Lung microvascular endothelial cell (primary cell): ENCODE measurements at regions not wholly inside any gene's neighbourhood (a gene's known extent, or its start where the extent isn't known, plus 50 kb on each side); places are given as distances from the start of the nearest gene placed in this dataset.

Experiments
- DNase-seq, 2 donors: peaks; one replicate each; pipeline versions ENCODE4 v3.0.0 to v3.0.0-alpha.2; 2010; ENCODE audit warnings: low read depth in 2 of 2

DNA sequence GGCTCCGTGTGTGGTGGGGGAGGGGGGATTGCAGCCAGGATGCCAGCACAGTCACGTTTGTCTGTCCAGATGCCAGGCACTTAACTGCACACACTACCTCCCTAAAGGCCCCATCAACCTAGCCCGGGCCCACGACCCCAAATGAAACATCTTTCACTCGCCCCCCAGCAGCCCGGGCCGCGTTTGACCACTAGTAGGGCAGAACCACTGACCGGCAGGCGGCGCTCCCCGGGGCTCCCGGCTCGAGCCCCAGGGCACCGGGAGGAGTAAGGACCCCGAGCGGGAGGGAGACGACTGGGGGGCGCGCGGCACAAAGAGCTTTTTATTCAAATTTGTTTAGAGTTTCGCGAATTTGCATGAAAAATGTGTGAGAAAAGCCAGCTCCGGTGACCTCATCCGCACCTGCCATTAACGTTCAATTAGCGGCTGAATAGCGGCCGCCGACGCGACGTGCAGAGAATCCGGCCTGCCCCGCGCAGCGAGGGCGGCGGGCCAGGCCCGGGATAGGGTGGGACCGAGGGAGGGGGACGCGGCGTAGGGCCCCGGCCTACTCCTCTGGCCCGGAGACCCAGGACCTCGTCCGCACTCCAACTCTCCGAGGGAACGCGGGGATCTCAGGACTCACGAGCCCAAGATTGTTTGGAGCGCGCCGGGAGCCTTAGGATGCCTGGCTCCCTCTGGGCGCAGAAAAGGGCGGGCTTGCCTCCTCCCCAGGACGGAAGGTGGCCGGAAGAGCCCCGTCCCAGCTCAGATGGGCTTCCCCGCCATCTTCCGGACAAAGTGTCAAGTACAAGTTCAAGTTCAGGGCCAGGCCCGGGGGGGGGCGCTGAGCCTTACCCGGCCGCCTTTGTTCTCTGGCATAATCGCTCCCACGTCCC is 64.9 kb upstream of the POLG start:
- DNase-seq, result no peak

DNA sequence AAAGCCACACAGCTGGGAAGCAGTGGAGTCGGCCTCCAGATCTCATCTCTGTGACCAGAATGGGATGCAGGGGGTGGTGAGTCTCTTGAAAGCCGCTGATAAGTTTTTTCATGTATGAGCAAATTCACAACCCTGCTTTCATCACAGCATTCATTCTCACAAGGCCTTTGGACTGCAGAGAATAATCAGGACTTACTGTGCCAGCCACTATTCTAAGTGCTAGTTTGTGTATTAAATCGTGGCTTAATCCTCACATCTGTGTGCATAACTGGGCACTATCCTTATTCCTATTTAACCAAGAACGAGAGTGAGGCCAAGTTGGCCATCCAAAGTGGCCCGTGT is 64.2 kb upstream of the POLG start:
- DNase-seq, result no peak

DNA sequence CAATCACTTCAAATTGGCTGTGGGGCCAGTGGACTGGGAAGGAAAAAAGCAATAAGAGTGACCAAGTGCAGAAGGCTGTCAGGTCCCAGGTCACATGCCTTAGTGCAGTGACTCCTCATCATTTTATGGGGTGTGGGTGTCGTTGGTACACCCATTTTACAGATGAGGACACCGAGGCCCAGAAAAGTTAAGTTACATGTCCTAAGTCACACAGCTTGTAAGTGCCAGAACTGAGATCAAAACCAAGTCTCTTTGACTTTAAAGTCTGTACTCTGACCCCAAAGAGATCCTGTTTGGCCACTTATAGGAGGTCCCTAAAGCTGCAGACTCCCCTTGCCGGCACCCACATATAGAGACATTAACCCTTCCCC is 63.0 kb upstream of the POLG start:
- DNase-seq, result no peak

DNA sequence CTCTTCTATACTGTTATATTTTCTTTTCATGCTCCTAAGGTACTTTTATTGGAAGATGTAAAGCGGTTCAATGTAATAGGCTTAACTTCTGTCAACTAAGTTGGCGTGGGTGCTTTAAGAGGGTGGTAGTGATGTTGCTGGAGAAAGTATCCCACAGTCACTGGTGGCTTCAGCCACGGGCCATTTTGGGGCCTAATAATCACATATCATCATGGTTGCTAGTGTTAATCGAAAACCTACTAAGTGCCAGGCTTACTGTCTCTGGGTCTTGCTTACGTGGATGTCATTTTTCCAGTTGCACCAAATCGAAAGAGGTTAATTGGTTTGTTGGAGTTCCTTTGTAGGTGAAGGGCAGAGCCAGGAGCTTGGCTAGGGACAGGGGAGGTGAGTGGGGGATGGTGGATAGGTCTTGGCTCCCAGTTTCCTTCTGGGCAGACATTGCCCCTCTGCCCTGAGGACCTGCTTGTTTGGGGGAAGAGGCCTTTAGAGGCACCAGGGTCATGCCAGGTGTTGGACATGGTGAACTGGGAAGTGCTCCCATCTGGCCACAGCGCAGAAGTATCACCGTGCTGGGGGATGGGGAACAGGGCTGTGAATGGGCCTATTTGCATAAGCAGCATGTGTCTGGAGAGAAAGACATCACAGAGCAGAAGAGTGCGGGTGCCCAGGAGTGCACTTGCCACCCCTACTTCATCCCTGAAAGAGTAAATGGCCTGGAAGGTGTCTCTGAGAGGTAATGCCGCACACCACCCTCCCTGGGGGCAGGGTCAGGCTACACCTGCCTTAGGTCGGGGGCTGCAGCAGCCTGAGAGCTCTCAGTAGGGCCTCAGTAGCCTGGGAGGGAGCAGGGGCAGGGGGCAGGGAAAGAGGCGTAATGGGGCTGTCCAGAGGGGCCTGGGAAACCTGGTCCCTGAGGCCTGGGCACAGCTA is 62.4 kb upstream of the POLG start:
- no peak for DNase-seq

DNA sequence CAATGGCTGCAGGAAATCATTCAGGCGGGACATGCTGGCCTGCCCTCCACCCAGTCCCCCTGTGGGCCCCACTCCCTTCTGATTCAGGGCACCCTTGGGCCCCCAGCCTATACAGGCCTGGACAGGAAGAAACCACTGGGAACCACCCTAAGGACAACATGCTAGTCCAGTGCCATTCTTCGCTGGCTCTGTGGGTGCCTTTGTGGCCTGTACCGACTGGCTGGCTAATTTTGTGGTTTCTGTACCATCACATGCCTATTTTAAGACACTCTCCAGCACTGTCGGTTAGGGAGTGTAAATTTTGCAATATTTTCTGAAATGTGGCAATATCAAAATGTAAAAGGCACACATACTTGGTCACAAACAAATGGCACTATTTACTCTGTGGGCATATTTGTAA is 61.4 kb upstream of the POLG start:
- no peak for DNase-seq

DNA sequence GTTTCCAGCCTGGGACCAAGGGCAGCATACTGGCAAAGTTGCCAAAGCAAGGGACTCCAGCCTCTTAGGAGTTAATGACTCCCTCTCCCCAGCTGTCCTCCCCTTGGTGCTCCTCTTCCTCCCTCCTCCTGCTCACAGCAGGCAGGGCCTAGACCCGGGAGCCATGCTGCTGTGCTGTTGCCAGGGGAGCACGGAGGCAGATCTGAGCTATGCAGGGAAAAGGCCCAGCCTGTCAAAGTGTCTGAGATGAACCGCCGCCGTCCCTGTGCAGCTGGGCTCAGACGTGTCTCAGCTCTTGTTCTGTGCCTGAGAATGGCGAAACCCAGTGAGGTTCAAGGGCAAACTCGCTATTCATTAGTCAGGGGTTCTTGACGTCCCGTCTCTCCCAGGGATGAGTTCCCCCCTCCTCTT is 60.8 kb upstream of the POLG start:
- DNase-seq, result no peak

DNA sequence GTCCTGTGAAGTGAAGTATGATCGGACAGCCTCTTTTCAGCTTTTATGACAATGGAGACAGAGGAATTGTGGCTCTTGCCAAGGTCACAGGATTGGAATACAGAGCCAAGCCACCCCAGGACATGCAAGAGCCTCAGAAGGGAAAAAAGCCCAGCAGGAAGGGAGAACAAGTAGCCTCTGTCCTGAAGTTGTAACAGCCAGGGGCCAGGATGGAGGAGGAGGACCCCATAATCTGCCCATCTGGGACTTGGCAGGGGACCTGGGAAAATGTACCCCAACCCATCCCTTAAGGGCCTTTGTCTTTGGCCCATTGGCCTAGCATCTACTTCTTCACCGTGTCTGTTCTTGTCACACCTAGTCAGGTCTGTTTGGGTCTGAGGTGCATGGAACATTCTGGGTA is 60.4 kb upstream of the POLG start:
- no peak for DNase-seq

DNA sequence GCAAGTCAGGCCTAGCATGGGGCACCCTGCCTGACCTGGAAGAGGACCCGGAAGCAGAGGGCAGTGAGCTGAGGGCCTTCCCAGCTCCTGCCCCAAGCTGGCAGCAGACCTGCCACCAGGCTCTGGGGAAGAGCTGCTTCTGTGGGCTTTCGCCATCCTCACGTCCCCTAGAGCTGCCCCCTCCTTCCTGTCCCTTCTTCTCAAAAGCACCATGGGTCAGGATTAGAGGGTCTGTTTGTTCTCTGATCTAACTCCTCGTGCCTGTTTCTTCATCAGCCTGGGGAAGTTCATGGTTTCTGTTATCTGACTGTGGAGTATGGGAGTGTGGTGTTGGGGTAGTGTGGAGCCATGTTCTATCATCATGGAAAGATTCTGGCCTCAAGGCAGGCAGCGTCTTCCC is 58.4 kb upstream of the POLG start:
- no peak for DNase-seq

DNA sequence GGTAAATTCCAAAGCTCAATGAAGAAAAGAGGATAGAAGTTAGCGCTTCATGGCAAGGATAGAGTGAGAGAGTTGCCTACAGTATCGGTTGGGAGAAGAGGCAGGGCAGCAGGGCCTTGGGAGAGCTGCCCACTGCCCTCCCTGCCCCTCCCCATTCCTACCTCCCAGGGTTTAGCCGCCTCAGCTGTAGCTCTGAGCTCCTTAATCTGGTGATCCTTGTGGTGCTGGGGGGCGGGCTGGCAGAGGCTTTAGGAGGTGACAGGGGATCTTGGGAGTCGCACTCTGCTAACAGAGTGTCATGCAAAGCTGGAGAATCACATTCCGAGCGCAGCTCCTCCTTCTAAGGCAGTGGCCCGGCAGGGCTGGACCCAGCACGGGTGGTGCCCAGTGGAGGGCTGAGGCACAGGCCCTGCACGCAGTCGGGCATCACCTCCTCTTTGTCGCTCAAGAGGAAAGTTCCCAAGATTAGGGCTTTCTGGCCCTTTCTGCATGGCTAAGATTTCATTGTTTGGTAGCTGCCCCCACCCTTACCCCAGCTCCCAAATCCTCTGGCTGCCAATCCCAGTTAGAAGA is 57.1 kb upstream of the POLG start:
- no peak for DNase-seq

DNA sequence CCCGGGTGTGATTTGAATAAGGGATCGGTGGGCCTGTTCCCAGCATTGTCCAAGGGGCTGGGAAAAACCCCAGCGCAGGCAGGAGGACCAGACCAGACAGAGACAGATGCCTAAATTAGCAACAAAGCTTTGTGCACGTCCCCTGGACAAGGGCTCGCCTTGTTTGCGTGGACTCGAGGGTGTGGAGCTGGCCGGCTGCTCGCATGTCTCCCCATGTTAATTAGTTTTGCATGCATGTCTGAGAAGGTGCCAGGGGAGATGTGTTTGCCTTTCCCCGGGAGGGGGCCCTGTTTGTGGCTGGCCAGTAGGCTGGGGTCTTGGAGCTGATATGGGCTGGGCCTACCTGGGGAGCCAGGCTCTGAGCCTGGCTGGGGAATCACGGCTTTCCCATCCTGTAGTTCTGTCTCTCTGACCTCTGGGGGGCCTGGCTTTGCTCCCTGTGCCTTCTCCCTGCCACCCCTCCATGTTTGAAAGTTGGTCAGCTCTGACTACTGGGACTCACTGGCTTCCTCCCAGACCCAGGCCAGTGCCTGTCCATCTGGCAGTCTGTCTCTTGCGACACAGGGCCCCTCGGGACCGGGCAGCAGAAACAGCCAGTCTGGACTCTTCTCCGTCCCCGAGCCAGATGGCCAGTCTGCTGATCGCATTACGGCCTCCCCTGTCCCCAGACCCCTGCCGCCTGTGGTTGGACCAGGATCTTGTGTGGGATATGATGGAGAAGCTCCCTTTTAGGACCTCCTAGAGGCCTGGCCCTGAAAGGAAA is 55.4 kb upstream of the POLG start:
- no peak for DNase-seq

DNA sequence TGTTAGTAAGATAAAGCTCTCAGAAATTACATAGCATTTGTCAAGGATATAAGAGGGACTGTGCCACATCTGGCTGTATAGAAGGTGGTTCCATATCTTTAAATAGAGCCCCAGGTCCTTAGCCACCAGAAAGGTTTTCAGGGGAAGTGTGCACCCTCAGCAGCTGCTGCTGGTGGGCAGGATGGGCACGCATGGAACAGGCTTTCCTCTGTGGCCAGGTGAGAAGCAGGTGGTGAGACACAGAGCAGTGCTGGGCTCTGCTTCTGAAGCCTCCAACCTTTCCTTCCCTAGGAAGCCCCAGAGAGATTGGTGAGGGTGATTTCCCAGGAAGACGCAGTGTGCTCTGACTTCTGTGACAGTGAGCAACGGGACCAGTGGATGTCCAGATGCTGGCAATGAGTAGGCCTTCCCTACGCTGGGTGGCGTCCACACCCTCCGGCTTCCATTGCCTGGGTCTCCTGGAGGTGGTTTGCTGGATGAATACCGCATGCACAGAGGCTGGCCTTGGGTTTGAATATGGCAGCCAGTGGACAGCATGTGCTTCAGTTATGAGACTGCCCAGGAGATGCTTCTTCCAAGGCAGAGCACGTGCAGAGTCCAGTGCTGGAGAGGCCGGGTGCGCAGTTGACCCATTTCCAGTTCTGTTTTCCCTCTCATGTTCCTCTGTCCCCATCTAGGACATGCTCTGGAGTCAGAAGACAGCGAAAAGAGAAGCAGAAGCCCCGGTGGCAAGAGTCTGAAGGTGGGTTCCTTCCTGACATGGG is 52.7 kb upstream of the POLG start:
- no peak for DNase-seq

DNA sequence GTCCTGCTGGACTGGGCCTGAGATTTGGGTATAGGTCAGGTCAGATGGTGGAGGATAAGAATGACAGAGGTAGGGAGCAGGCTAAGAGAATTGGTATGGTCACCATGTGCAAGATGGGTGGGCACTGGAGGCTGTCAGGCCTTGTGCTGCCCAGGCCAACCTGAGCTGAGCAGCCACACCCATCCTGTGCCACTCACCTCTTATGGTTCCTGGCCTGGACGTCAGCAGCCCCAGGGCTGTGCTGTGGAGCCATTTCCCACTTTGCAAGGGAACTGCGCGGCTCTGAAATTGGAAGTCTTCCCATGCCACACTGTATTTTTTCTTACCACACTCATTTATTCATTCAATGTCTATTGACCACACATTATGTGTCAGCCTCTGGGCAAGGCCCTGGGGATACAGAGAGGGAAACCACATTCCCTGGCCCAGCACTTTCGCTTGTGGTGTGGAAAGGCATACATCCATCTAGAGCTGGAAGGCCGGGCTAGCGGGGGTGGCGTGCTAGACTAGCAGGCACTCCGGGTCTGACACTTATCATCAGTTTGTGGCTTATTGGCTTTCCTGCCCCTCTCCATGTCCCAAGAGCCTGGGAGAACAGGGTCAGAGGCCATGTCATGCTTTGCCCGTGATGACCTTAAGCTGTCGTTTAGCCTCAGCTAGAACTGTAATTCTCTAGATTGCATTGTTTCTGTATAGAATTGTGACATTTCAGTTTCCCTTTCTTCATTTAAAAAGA is 51.1 kb upstream of the POLG start:
- no peak for DNase-seq
